Astrocyte of the cerebellum (primary cell): ENCODE measurements at regions not wholly inside any gene's neighbourhood (a gene's known extent, or its start where the extent isn't known, plus 50 kb on each side); places are given as distances from the start of the nearest gene placed in this dataset.
"Not testable (repeated sequence)": the region's sequence is repeated elsewhere in the genome, so short reads cannot be mapped to it uniquely, and the experiment has no call there.

Experiments
- DNase-seq: peaks from one replicate; pipeline ENCODE4 v3.0.0-alpha.2; 2011; ENCODE audit warnings: low read depth
- H3K4me3 ChIP-seq: 2 replicates; pipeline ENCODE4 v1.5.1; 2011; ENCODE audit warnings: mild to moderate bottlenecking, low read depth, low read length, moderate library complexity
- in situ Hi-C: cut with HindIII; loops from 2 replicates; pipeline ENCODE4 v1.10.0; 2017; ENCODE audit warnings: low sequenced_read_pairs
- TF ChIP-seq, protein P1 (sequence below): IDR thresholded peaks from 2 replicates; pipeline ENCODE4 v1.5.1; 2012; ENCODE audit warnings: low read length, low read depth, moderate library complexity, mild to moderate bottlenecking; ENCODE audit errors: missing control alignments

DNA sequence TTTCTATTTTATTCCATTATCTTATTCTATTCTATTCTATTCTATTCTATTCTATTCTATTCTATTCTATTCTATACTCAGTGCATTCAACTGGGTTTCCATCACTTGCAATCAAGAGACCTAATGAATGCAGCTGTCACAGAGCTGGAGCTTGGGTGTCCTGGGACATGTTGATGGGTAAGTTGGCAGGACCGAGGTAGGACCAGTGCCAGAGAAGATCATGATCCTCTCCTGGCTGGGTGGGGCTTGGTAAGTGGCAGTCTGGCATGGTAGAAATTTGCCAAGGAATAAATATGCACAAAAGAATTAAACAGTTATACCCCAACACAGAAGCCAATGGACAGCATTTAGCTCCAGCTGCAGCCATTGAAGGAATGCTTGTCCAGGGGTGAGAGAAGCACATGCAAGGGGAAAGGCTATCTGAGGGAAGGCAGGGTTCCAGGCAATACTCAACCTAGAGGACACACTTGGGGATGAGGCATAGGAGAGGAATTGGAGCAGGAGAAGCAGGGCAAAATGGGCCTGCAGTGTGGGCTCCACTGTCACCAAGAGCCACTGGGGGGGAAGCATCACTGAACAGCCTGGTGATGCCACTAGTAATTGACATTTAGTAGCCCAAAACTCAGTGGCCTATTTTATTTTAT, 97.0 kb upstream of the CD82 start:
- in situ Hi-C loops, result no loop called here
- TF ChIP-seq, protein P1, sequence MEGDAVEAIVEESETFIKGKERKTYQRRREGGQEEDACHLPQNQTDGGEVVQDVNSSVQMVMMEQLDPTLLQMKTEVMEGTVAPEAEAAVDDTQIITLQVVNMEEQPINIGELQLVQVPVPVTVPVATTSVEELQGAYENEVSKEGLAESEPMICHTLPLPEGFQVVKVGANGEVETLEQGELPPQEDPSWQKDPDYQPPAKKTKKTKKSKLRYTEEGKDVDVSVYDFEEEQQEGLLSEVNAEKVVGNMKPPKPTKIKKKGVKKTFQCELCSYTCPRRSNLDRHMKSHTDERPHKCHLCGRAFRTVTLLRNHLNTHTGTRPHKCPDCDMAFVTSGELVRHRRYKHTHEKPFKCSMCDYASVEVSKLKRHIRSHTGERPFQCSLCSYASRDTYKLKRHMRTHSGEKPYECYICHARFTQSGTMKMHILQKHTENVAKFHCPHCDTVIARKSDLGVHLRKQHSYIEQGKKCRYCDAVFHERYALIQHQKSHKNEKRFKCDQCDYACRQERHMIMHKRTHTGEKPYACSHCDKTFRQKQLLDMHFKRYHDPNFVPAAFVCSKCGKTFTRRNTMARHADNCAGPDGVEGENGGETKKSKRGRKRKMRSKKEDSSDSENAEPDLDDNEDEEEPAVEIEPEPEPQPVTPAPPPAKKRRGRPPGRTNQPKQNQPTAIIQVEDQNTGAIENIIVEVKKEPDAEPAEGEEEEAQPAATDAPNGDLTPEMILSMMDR, result no peak

DNA sequence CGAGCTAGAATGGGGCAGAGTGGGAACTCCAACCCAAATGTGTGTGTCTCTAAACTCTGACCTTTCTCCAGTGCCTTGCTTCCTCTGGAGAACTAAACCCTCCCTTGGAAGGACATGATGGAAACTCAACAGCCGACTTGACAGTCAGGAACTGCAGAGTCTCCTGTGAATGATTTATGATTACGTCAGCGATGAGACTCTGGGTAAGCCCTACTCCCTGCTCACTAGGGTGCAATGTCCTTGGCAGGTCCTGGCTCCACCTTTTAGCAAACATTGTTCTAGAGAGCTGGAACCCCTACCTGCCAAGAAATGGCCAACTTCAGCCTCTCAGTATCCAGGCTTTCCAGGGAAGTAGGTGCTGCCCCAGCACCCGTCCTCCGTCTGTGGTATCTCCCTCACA, 96.1 kb upstream of the CD82 start:
- TF ChIP-seq, protein P1, result no peak
- no peak overlapping the region for H3K4me3 ChIP-seq
- in situ Hi-C loops, result no loop called here
- no peak for DNase-seq

More for the DNA sequence above, 97.0 kb upstream of the CD82 start:
- H3K4me3 ChIP-seq, result no peak overlapping the region
- DNase-seq, result no peak

DNA sequence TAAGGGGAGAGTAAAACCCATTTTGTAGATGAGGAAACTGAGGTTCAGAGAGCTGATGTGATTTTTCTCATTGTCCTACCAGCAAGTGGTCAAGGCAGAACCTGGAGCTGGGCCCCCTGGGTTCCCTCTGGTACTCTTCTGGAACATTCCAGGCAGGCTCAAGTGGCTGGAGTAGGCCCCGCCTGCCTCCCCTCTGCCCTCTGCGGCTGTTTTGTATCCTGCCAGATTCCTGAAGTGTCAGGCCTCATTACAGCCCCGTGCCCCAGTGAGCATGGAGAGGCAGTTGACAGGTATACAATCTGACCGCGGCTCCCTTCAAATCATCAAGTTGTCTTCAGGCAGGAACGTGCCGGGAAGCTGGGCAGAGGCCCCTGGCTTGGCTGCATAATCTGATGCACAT, 94.6 kb upstream of the CD82 start:
- H3K4me3 ChIP-seq, result no peak overlapping the region
- DNase-seq, result no peak
- TF ChIP-seq, protein P1, result no peak
- in situ Hi-C loops, result no loop called here

DNA sequence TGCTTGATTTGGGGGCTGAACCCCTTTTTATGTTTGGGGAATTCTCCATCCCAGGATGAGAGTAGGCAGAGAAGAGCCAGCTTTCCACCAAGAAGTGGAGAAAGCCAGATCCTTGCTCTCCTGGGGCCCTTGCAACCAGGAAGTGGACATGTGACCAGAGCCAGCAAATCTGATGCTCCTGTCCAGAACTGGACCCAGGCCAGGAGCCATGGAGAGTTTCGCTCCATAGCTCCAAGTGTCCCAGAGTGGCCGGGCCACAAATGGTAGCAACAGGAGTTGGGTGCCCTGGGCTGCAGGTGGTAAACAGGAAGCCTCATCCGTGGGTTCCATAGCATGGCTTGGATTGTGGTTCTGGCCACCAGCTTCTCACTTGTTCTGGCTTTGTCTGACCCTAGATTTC, 93.9 kb upstream of the CD82 start:
- TF ChIP-seq, protein P1, result no peak
- in situ Hi-C loops, result no loop called here
- no peak overlapping the region for H3K4me3 ChIP-seq
- DNase-seq, result no peak

GRCh38 chr11:44472916-44473315, 92.5 kb upstream of the CD82 start:
- no peak overlapping the region for H3K4me3 ChIP-seq
- in situ Hi-C loops, result no loop called here
- TF ChIP-seq, protein P1, result no peak
- DNase-seq, result no peak

- in situ Hi-C loops, result no loop called here
- TF ChIP-seq, protein P1, result no peak
- H3K4me3 ChIP-seq, result no peak overlapping the region
- no peak for DNase-seq
These were observed 90.8 kb upstream of the CD82 start for GRCh38 chr11:44474702-44475101.

DNA sequence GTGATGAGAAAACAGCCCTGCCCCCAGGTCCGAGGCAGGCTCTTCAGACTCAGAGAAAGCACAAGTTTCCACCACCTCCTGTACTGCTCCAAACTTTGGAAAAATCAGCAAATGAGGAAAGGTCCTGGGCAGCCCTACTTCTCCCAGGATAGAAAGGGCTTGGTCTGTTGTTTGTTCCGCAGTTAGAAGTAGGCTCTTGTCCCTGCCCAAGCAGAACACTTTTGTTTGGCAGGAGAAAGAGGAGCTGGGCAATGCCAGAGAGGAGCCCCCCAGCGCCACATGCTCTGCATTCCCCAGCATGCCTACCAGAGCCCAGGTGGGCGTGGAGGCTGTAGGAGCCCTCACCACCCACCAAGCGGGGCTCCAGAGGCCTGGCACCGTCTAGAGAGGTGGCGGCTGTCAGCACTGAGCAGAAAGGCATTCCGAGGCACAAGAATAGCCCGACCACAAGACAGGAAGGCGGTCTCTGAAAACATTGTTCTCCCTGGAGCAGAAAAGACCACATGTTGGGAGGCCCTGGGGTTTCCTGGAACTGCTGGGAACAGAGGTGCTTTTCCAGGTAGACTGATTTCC, 90.3 kb upstream of the CD82 start:
- no peak for DNase-seq
- in situ Hi-C loops, result no loop called here
- H3K4me3 ChIP-seq, result no peak overlapping the region
- TF ChIP-seq, protein P1, result no peak

- DNase-seq, in situ Hi-C loops, H3K4me3 ChIP-seq: not testable (repeated sequence)
These were observed 83.1 kb upstream of the CD82 start for GRCh38 chr11:44482338-44482737.
